IPS DF 6.9 (cell line): ENCODE measurements at regions not wholly inside any gene's neighbourhood (a gene's known extent, or its start where the extent isn't known, plus 50 kb on each side); places are given as distances from the start of the nearest gene placed in this dataset.
"Not testable (repeated sequence)": the region's sequence is repeated elsewhere in the genome, so short reads cannot be mapped to it uniquely, and the experiment has no call there.

Experiments used
- DNase-seq: peaks from one replicate; pipeline ENCODE4 v3.0.0-alpha.2; 2013; ENCODE audit warnings: low read depth, low spot score
- H3K27ac ChIP-seq: one replicate; pipeline ENCODE4 v1.5.1; 2013; ENCODE audit warnings: low read length, control low read depth
- H3K27me3 ChIP-seq: 2 replicates; pipeline ENCODE4 v1.6.1; 2013; ENCODE audit warnings: mild to moderate bottlenecking, low read length; ENCODE audit not compliant: control insufficient read depth, insufficient read depth
- H3K36me3 ChIP-seq: 2 replicates; pipeline ENCODE4 v1.6.1; 2013; ENCODE audit warnings: low read length; ENCODE audit not compliant: control insufficient read depth, insufficient read depth
- H3K4me1 ChIP-seq: 2 replicates; pipeline ENCODE4 v1.6.1; 2013; ENCODE audit warnings: low read length; ENCODE audit not compliant: control insufficient read depth, insufficient read depth
- H3K4me3 ChIP-seq: 2 replicates; pipeline ENCODE4 v1.5.1; 2013; ENCODE audit warnings: mild to moderate bottlenecking, low read length
- H3K9me3 ChIP-seq: 2 replicates; pipeline ENCODE4 v1.6.1; 2013; ENCODE audit warnings: low read length, inconsistent platforms; ENCODE audit not compliant: control insufficient read depth, insufficient read depth
- WGBS: extraction: QIAGEN DNeasy Blood & Tissue Kit; methylation state at CpG from one replicate; pipeline ENCODE4 v1.1.7; 2013; ENCODE audit warnings: mixed read lengths, missing lambda C conversion rate; ENCODE audit not compliant: insufficient read length, insufficient coverage; 5-methylcytosine and 5-hydroxymethylcytosine counted together

DNA sequence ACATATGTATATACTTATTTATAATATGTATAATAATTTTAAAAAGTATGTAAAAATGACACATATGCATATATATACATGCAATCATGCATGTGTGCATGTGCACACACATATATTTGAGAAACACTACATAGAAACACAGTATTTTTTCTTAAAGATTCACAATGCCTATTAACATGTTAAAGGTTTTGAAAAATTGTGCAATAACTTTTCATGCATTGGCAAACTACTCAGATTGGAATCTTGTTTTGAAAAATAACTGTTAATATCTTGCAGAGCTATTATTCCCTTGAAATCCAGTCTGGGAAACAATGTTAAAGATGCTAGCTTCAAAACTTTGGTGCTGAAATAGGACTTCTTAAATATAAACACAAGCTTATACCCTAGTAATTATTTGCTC is 256.2 kb upstream of the P2RY1 start:
- Histone ChIP-seq H3K9me3 (no peaks in the 10 kb centered on the region), H3K27ac (no peak overlapping the region), H3K27me3 (no peaks in the 10 kb centered on the region), H3K36me3 (no peaks in the 10 kb centered on the region), H3K4me3 (no peak overlapping the region), H3K4me1 (no peaks in the 10 kb centered on the region)
- DNase-seq: no peak

DNA sequence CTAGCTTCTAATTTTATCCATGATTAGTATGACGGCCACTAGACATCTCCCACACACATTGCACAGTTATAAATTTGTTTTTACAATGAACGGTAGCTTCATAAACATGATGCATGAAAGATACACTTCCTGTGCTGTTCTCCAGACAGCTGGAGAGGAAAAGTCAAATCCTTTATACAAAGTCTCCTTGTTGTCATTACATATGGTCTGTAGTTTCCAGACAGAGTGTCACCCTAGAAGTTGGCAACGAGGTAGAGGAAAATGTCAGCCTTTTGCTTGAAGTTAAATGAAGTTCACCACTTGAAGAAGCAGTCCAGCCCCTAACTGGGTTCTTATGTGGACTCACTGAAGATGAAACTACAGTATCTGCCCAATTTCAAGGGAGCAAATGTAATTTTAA is 253.0 kb upstream of the P2RY1 start:
- Histone ChIP-seq H3K4me3 (no peak overlapping the region), H3K27me3 (no peaks in the 10 kb centered on the region), H3K9me3 (no peaks in the 10 kb centered on the region), H3K36me3 (no peaks in the 10 kb centered on the region), H3K27ac (no peak overlapping the region), H3K4me1 (no peaks in the 10 kb centered on the region)
- no CpG with 5 or more reads among the region's 3 CpGs for WGBS
- DNase-seq: no peak

DNA sequence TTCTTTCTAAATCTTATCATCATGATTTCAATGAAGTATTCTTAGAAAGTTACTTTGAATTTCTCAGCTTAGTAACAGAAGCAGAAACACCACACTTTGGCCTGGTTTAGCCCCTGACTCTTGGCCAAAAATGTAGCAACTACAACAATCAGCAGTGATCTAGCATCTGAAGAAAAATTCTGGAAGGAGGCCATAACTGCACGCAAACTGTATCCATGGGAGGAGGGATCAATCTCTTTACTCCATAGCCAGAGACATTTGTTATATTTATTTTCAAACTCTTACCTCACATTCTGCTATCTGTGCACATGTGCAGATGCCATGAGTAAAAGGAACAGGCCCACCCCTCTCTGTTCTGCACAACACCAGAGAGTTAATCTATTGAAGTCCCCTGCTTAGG is 251.0 kb upstream of the P2RY1 start:
- no peaks in the 10 kb centered on the region for H3K9me3 ChIP-seq
- H3K27ac ChIP-seq: no peak overlapping the region
- H3K4me3 ChIP-seq: no peak overlapping the region
- DNase-seq: no peak
- no peaks in the 10 kb centered on the region for H3K4me1 ChIP-seq
- H3K27me3 ChIP-seq: no peaks in the 10 kb centered on the region
- no peaks in the 10 kb centered on the region for H3K36me3 ChIP-seq
- WGBS: no CpG with 5 or more reads among the region's 1 CpG

DNA sequence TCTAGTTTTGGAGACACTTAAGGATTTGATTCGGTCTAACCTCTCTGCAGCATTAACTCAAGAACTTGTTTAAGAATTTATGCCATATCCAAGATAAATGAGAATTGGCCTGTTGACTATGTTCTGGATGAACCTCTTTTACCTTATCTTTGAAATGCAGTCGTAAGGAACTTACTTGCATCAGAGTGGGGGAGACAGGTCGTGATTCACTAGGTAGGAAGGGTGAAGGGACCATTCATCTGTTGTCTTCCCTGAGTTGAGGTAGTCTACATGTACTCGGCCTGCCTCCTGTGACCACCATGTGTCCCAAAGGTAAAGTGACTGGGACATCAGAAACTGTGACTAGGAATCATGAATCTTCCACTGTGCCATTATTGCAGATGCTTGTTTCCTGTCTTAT is 248.0 kb upstream of the P2RY1 start:
- H3K4me1 ChIP-seq: no peaks in the 10 kb centered on the region
- no peak overlapping the region for H3K4me3 ChIP-seq
- H3K9me3 ChIP-seq: no peaks in the 10 kb centered on the region
- no peak overlapping the region for H3K27ac ChIP-seq
- no peak for DNase-seq
- WGBS: no CpG with 5 or more reads among the region's 4 CpGs
- no peaks in the 10 kb centered on the region for H3K27me3 ChIP-seq
- no peaks in the 10 kb centered on the region for H3K36me3 ChIP-seq

DNA sequence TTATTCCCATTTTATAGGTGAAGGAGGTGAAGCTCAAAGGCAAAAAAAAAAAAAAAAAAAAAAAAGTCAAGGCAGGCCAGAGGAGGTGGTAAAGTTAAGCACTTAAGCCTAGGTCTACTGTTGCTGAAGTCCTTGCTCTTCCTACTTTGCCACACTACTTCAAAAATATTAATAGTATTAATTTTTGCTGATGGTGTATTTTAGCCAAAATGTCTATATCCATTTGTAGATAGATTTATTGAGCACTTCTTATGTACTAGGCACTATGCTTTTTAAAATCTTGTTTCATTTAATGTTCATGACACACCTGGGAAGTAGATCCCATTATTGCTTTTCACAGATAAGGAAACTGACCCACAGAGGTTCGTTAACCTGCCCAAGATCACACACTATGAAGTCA is 247.1 kb upstream of the P2RY1 start:
- no peaks in the 10 kb centered on the region for H3K4me1 ChIP-seq
- H3K27me3 ChIP-seq: no peaks in the 10 kb centered on the region
- no peaks in the 10 kb centered on the region for H3K9me3 ChIP-seq
- H3K27ac ChIP-seq: no peak overlapping the region
- no peak for DNase-seq
- no peak overlapping the region for H3K4me3 ChIP-seq
- WGBS: no CpG with 5 or more reads among the region's 1 CpG
- no peaks in the 10 kb centered on the region for H3K36me3 ChIP-seq

DNA sequence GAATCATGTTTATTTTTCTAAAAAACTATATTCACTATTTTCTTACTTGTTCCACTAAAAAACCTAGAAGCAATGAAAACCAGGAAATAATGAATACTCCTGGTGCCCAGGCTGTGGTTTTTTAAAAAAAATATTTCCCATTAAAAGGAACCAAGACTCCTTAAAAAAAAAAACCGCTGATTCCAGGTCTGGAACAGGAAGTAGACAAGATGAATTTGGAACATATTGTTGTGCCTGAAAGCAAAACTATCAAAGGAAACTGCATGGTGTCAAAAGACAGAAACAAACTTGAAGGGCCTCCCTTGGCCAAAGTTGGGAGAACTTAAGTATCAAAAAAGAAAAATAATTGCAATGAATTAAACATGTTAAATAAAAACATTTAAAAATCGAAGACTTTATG is 245.3 kb upstream of the P2RY1 start:
- no peak for DNase-seq
- no CpG with 5 or more reads among the region's 2 CpGs for WGBS
- Histone ChIP-seq H3K9me3 (no peaks in the 10 kb centered on the region), H3K36me3 (no peaks in the 10 kb centered on the region), H3K4me1 (no peaks in the 10 kb centered on the region), H3K27ac (no peak overlapping the region), H3K4me3 (no peak overlapping the region), H3K27me3 (no peaks in the 10 kb centered on the region)

DNA sequence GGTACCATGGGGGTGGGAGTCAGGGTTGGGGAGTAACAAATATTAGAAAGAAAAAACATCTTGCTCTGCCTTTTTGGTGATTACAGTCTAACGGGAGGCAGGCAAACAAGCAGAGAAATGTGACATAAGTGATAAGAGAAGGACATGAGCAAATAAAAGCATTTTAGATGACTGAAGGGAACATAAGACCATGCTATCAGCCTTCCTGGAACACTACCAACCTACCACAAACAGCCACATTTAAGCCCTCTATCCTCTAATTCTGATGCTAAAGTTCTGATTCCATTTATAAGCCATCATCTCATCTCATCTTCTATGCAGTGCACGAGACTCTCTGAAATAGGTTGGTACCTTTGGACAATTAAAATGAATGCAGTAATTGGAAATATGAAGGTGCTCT is 243.4 kb upstream of the P2RY1 start:
- Histone ChIP-seq H3K36me3 (no peaks in the 10 kb centered on the region), H3K4me1 (0 out of 2 replicates have a peak, but pooled peaks cover 1% of the 10 kb centered on the region), H3K9me3 (no peaks in the 10 kb centered on the region), H3K27ac (no peak overlapping the region), H3K27me3 (no peaks in the 10 kb centered on the region), H3K4me3 (no peak overlapping the region)
- no CpG with 5 or more reads among the region's 2 CpGs for WGBS
- no peak for DNase-seq

DNA sequence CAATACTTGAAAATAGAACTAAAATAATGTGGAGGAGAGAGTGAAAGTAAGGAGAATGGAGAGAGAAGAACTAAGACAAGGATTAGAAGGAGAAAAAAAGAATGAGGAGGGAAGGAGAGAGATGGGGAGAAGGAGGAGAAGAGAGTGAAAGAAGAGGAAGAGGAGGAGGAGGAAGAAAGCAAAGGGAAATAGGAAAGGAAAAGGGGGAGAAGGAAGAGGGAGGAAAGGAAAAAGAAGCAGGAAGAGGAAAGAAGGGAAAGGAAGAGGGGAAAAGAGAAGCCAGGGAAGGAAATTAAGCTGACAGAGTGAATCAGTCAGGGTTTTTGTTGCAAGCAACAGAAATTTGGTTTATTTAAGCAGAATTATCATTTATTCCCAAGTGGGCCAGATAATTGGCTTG is 241.7 kb upstream of the P2RY1 start:
- Histone ChIP-seq H3K27me3 (no peaks in the 10 kb centered on the region), H3K4me1 (0 out of 2 replicates have a peak, but pooled peaks cover 1% of the 10 kb centered on the region), H3K27ac (no peak overlapping the region), H3K9me3 (no peaks in the 10 kb centered on the region), H3K4me3 (no peak overlapping the region), H3K36me3 (no peaks in the 10 kb centered on the region)
- DNase-seq: no peak

DNA sequence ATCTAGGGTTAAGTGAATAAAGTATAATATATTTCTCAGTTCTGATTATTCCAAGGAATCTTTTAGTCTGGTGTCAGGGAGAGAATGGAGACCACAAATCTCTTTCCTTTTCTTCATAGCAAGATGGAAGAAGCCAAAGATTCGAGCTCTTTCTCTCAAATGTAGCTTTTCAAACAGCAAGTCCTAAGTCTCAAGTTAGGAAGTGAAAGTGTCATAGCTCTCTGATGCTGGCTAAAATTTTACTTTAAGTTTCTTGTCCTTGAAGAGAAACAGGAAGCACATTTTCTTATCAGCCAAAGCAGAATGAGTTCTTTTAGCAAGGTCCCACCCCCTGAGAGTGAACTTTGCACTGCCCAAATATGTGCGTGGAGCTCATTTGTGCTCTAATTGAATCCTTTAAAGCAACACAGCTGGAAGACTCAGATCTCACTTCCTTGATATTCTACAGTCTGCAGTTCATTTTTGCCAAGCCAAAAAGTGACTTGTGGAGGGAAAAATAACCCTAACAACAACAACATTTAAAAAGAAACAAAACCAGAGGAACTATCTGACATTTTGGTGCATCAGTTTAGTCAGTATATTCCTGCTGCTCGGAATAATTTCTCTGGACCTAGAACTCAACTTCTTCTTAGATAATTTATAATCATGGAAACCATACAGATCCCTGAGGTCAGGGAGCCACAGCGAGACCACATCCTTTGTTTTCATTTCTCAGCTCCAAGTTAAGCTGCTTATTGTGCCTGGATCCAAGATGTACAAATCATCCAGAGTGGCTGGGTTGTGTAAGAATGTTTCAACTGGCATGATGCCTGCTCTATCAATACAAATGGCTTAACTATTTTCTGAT is 238.7 kb upstream of the P2RY1 start:
- Histone ChIP-seq H3K36me3 (no peaks in the 10 kb centered on the region), H3K27ac (no peak overlapping the region), H3K4me1 (0 out of 2 replicates have a peak, but pooled peaks cover 1% of the 10 kb centered on the region), H3K4me3 (no peak overlapping the region), H3K27me3 (no peaks in the 10 kb centered on the region), H3K9me3 (no peaks in the 10 kb centered on the region)
- DNase-seq: no peak
- WGBS: no CpG with 5 or more reads among the region's 4 CpGs

DNA sequence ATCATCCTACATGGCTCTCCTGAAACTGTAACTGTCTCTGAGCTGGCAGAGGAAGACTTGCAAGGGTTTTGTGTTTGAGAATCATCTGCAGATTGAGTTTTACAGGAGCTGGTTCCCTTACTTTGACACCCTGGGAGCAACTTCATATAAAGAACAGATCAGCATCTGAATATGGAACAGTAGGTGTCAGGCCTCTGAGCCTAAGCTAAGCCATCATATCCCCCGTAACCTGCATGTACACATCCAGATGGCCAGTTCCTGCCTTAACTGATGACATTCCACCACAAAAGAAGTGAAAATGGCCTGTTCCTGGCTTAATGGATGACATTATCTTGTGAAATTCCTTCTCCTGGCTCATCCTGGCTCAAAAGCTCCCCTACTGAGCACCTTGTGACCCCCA is 238.1 kb upstream of the P2RY1 start:
- WGBS: no CpG with 5 or more reads among the region's 1 CpG
- not testable (repeated sequence) for H3K36me3 ChIP-seq, H3K27me3 ChIP-seq, H3K4me3 ChIP-seq, H3K27ac ChIP-seq, H3K9me3 ChIP-seq, H3K4me1 ChIP-seq, DNase-seq

DNA sequence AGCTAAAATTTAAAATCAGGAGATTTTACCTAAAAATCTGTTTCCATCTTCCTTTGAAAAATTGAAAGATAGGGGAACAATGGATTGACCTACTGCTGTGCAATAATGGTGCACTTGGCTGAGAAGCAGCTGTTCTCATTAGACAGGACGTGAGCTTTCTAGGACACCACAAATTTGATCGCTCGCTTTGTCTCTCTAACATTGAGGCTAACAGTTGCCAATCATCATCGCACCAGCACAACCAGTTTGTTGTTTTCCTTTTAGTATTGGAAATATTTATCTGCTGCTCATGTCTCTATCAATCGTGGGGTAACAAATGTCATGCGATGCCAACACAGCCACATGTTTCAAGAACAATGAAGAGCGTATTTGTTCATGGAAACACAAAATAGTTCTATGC is 228.8 kb upstream of the P2RY1 start:
- Histone ChIP-seq H3K4me3 (no peak overlapping the region), H3K27me3 (no peaks in the 10 kb centered on the region), H3K4me1 (peaks cover 2% of the 10 kb centered on the region; the same call in 1 of the 2 replicates), H3K36me3 (no peaks in the 10 kb centered on the region), H3K9me3 (no peaks in the 10 kb centered on the region), H3K27ac (no peak overlapping the region)
- WGBS: no CpG with 5 or more reads among the region's 7 CpGs
- DNase-seq: no peak
